BE2C (cell line): ENCODE measurements at regions not wholly inside any gene's neighbourhood (a gene's known extent, or its start where the extent isn't known, plus 50 kb on each side); places are given as distances from the start of the nearest gene placed in this dataset.

ENCODE experiments used
- DNase-seq: peaks from one replicate; pipeline ENCODE4 v3.0.0-alpha.2; 2020
- H3K27me3 ChIP-seq: fragments of 250-450 bp; sonication (Bioruptor Pico); 2 replicates; pipeline ENCODE4 v1.5.1; 2020; ENCODE audit warnings: mild to moderate bottlenecking
- H3K36me3 ChIP-seq: fragments of 250-450 bp; sonication (Bioruptor Pico); 2 replicates; pipeline ENCODE4 v1.5.1; 2020; ENCODE audit warnings: mild to moderate bottlenecking
- H3K4me1 ChIP-seq: fragments of 250-450 bp; sonication (Bioruptor Pico); 2 replicates; pipeline ENCODE4 v1.5.1; 2020
- H3K4me3 ChIP-seq: 2 replicates; pipeline ENCODE4 v1.5.1; 2011; ENCODE audit warnings: low read depth, low read length
- H3K9me3 ChIP-seq: fragments of 250-450 bp; sonication (Bioruptor Pico); 2 replicates; pipeline ENCODE4 v1.5.1; 2020
- TF ChIP-seq, protein P1 (sequence below): IDR thresholded peaks from 2 replicates; pipeline ENCODE4 v1.5.1; 2012; ENCODE audit warnings: mild to moderate bottlenecking, low read depth, low read length

- Histone ChIP-seq H3K4me1 (no peaks in the 10 kb centered on the region), H3K27me3 (no peaks in the 10 kb centered on the region), H3K36me3 (no peaks in the 10 kb centered on the region), H3K4me3 (no peak overlapping the region), H3K9me3 (no peaks in the 10 kb centered on the region)
- no peak for DNase-seq
- TF ChIP-seq, protein P1, sequence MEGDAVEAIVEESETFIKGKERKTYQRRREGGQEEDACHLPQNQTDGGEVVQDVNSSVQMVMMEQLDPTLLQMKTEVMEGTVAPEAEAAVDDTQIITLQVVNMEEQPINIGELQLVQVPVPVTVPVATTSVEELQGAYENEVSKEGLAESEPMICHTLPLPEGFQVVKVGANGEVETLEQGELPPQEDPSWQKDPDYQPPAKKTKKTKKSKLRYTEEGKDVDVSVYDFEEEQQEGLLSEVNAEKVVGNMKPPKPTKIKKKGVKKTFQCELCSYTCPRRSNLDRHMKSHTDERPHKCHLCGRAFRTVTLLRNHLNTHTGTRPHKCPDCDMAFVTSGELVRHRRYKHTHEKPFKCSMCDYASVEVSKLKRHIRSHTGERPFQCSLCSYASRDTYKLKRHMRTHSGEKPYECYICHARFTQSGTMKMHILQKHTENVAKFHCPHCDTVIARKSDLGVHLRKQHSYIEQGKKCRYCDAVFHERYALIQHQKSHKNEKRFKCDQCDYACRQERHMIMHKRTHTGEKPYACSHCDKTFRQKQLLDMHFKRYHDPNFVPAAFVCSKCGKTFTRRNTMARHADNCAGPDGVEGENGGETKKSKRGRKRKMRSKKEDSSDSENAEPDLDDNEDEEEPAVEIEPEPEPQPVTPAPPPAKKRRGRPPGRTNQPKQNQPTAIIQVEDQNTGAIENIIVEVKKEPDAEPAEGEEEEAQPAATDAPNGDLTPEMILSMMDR = no peak
Measured at GRCh38 chr12:90773491-90773890, 181.5 kb downstream of the CCER1 start.

GRCh38 chr12:90770861-90771260 is 184.1 kb downstream of the CCER1 start:
- TF ChIP-seq, protein P1 = no peak
- Histone ChIP-seq H3K36me3 (no peaks in the 10 kb centered on the region), H3K4me3 (no peak overlapping the region), H3K9me3 (no peaks in the 10 kb centered on the region), H3K27me3 (no peaks in the 10 kb centered on the region), H3K4me1 (no peaks in the 10 kb centered on the region)
- no peak for DNase-seq

DNA sequence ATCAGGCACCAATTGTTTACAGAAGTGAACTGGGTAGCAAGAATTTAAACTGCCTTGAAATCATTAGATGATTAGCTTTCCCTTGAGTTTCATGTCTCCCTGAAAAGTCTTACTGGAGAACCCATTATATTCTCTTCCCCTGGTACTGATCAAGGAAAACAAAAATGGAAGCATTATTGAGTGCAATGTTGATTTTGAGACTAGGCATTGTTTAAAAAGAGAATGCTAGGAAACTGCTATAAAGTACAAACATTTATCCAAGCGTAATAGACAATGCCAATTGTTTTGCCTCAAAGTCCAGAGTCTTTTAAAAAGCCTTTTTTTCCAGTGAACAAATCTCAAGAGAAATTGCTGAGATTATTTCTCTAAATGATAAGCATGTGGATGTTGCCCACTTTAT is 197.0 kb downstream of the CCER1 start:
- no peaks in the 10 kb centered on the region for H3K4me1 ChIP-seq
- H3K27me3 ChIP-seq = no peaks in the 10 kb centered on the region
- no peak for DNase-seq
- no peaks in the 10 kb centered on the region for H3K36me3 ChIP-seq
- H3K4me3 ChIP-seq = no peak overlapping the region
- no peaks in the 10 kb centered on the region for H3K9me3 ChIP-seq
- TF ChIP-seq, protein P1 = no peak

DNA sequence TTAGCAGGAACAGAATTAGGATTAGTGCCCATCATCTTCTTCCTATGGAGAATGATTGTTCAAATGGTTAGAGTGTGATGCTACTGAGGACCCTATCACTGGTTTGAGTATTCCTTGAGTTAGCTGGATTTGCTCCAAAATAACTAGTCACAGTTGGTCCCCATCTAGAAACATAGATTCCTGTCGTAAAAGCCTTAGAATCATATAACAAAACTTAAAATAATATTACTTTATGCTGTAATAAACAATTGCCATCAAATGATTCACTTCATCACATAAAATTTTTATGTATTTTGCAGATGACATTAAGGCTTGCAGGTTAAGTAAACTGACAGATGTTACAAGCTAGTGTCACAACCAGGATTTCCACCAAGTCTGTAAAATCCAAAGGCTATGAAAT is 209.8 kb downstream of the CCER1 start:
- H3K4me3 ChIP-seq = no peak overlapping the region
- no peaks in the 10 kb centered on the region for H3K9me3 ChIP-seq
- H3K36me3 ChIP-seq = no peaks in the 10 kb centered on the region
- no peak for DNase-seq
- H3K4me1 ChIP-seq = no peaks in the 10 kb centered on the region
- TF ChIP-seq, protein P1 = no peak
- H3K27me3 ChIP-seq = no peaks in the 10 kb centered on the region

GRCh38 chr12:90741611-90742010 is 213.4 kb downstream of the CCER1 start:
- no peaks in the 10 kb centered on the region for H3K27me3 ChIP-seq
- no peaks in the 10 kb centered on the region for H3K36me3 ChIP-seq
- H3K4me1 ChIP-seq = no peaks in the 10 kb centered on the region
- H3K4me3 ChIP-seq = no peak overlapping the region
- TF ChIP-seq, protein P1 = no peak
- no peak for DNase-seq
- H3K9me3 ChIP-seq = no peaks in the 10 kb centered on the region

GRCh38 chr12:90729736-90730135 is 225.2 kb downstream of the CCER1 start:
- Histone ChIP-seq H3K36me3 (no peaks in the 10 kb centered on the region), H3K9me3 (no peaks in the 10 kb centered on the region), H3K4me3 (no peak overlapping the region), H3K4me1 (no peaks in the 10 kb centered on the region), H3K27me3 (no peaks in the 10 kb centered on the region)
- no peak for DNase-seq
- TF ChIP-seq, protein P1 = no peak
